Mesenchymal stem cell (in vitro differentiated cells and primary cell): ENCODE measurements at regions not wholly inside any gene's neighbourhood (a gene's known extent, or its start where the extent isn't known, plus 50 kb on each side); places are given as distances from the start of the nearest gene placed in this dataset.
A peak's percentile ranks its signal among the peaks of the same experiment; 100 is the strongest.

Experiments
- DNase-seq: peaks from one replicate; pipeline ENCODE4 v3.0.0-alpha.2; 2013
- H2AFZ ChIP-seq: one replicate; pipeline ENCODE4 v1.6.1; 2013; ENCODE audit warnings: low read depth, mild to moderate bottlenecking, control low read depth, inconsistent platforms, low read length, moderate library complexity
- H2AK5ac ChIP-seq: 2 replicates; pipeline ENCODE4 v1.6.1; 2013; ENCODE audit warnings: low read length, moderate library complexity, mild to moderate bottlenecking, inconsistent platforms; ENCODE audit not compliant: severe bottlenecking
- H2BK120ac ChIP-seq: one replicate; pipeline ENCODE4 v1.6.1; 2013; ENCODE audit warnings: low read depth, mild to moderate bottlenecking, inconsistent platforms, low read length, moderate library complexity
- H2BK12ac ChIP-seq, 2 experiments: one replicate each; pipeline ENCODE4 v1.6.1; 2013; ENCODE audit warnings: inconsistent platforms in 2 of 2, low read length in 2 of 2, mild to moderate bottlenecking in 2 of 2, moderate library complexity in 2 of 2, control low read depth in 1 of 2
- H2BK15ac ChIP-seq: one replicate; pipeline ENCODE4 v1.6.1; 2013; ENCODE audit warnings: mild to moderate bottlenecking, low read depth, inconsistent platforms; ENCODE audit not compliant: poor library complexity, severe bottlenecking
- H2BK5ac ChIP-seq: 2 replicates; pipeline ENCODE4 v1.6.1; 2013; ENCODE audit warnings: low read depth, mild to moderate bottlenecking, low read length, control low read depth, inconsistent platforms; ENCODE audit not compliant: poor library complexity, severe bottlenecking
- H3K14ac ChIP-seq, 2 experiments: one replicate each; pipeline ENCODE4 v1.6.1; 2013; ENCODE audit warnings: inconsistent platforms in 2 of 2, low read length in 2 of 2, control low read depth in 1 of 2, mild to moderate bottlenecking in 1 of 2, moderate library complexity in 1 of 2
- H3K18ac ChIP-seq, 2 experiments: one replicate each; pipeline ENCODE4 v1.6.1; 2013; ENCODE audit warnings: inconsistent platforms in 2 of 2, low read length in 2 of 2, control low read depth in 1 of 2, low read depth in 1 of 2, mild to moderate bottlenecking in 1 of 2
- H3K23ac ChIP-seq, 2 experiments: one replicate each; pipeline ENCODE4 v1.6.1; 2013; ENCODE audit warnings: inconsistent platforms in 2 of 2, low read length in 2 of 2, mild to moderate bottlenecking in 2 of 2, moderate library complexity in 2 of 2, control low read depth in 1 of 2
- H3K27ac ChIP-seq: 2 replicates; pipeline ENCODE4 v1.5.1; 2013; ENCODE audit warnings: mild to moderate bottlenecking, moderate library complexity, low read length, control low read depth, inconsistent platforms; ENCODE audit not compliant: poor library complexity, severe bottlenecking
- H3K27me3 ChIP-seq, 2 experiments: 2 replicates each; pipeline versions ENCODE4 v1.6.1 to v1.7.0; 2013; ENCODE audit warnings: low read length in 2 of 2, mild to moderate bottlenecking in 2 of 2, moderate library complexity in 2 of 2, control low read depth in 1 of 2, inconsistent platforms in 1 of 2; ENCODE audit not compliant: control insufficient read depth in 1 of 2, insufficient read depth in 1 of 2
- H3K36me3 ChIP-seq, 2 experiments: 2 replicates each; pipeline versions ENCODE4 v1.6.1 to v1.7.0; 2013; ENCODE audit warnings: low read length in 2 of 2, control low read depth in 1 of 2, inconsistent platforms in 1 of 2, low read depth in 1 of 2, mild to moderate bottlenecking in 1 of 2; ENCODE audit not compliant: insufficient read depth in 2 of 2, control insufficient read depth in 1 of 2
- H3K4ac ChIP-seq, 2 experiments: one replicate each; pipeline ENCODE4 v1.6.1; 2013; ENCODE audit warnings: inconsistent platforms in 2 of 2, low read length in 2 of 2, mild to moderate bottlenecking in 2 of 2, moderate library complexity in 2 of 2, control low read depth in 1 of 2, low read depth in 1 of 2
- H3K4me1 ChIP-seq: 2 replicates; pipeline ENCODE4 v1.6.1; 2013; ENCODE audit warnings: low read depth, low read length, control low read depth; ENCODE audit not compliant: control insufficient read depth, insufficient read depth
- H3K4me2 ChIP-seq: 2 replicates; pipeline ENCODE4 v1.6.1; 2013; ENCODE audit warnings: low read length, mild to moderate bottlenecking, inconsistent platforms; ENCODE audit not compliant: poor library complexity, severe bottlenecking
- H3K4me3 ChIP-seq, 2 experiments: 2 replicates each; pipeline versions ENCODE4 v1.5.1 to v1.7.0; 2013; ENCODE audit warnings: low read length in 2 of 2, mild to moderate bottlenecking in 2 of 2, control low read depth in 1 of 2, low read depth in 1 of 2; ENCODE audit not compliant: insufficient read depth in 1 of 2
- H3K79me1 ChIP-seq: replicated peaks from 2 replicates; pipeline ENCODE4 v1.6.1; 2013; ENCODE audit warnings: mild to moderate bottlenecking, control low read depth, low read length, inconsistent platforms; ENCODE audit not compliant: poor library complexity, severe bottlenecking
- H3K9ac ChIP-seq: 2 replicates; pipeline ENCODE4 v1.7.0; 2013; ENCODE audit warnings: mild to moderate bottlenecking, low read length, moderate library complexity
- H3K9me3 ChIP-seq: 2 replicates; pipeline ENCODE4 v1.7.0; 2013; ENCODE audit warnings: mild to moderate bottlenecking, low read length; ENCODE audit not compliant: control insufficient read depth
- H4K8ac ChIP-seq: one replicate; pipeline ENCODE4 v1.6.1; 2013; ENCODE audit warnings: inconsistent platforms, mild to moderate bottlenecking, low read length, moderate library complexity
- H4K91ac ChIP-seq: one replicate; pipeline ENCODE4 v1.6.1; 2013; ENCODE audit warnings: mild to moderate bottlenecking, low read length, inconsistent platforms
- WGBS: methylation state at CpG from one replicate; pipeline ENCODE4 v1.1.7; 2013; ENCODE audit warnings: mixed read lengths; 5-methylcytosine and 5-hydroxymethylcytosine counted together

- Histone ChIP-seq H2AFZ (no peak overlapping the region), H2BK5ac (no peak overlapping the region), H3K9ac (no peak overlapping the region), H3K4me2 (no peak overlapping the region), H3K9me3 (no peaks in the 10 kb centered on the region), H3K4ac (no peak overlapping the region), H4K91ac (no peak overlapping the region), H2AK5ac (peak overlapping the region; percentile 33), H3K4me3 (no peak overlapping the region), H3K79me1 (no peaks in the 10 kb centered on the region), H2BK15ac (no peak overlapping the region), H2BK12ac (no peak overlapping the region), H3K18ac (peak overlapping the region in 1 of 2 experiments; percentile 21), H3K27ac (peak overlapping the region; percentile 82), H4K8ac (no peak overlapping the region), H3K23ac (no peak overlapping the region), H3K36me3 (peaks cover 0 to 3% of the 10 kb centered on the region in 2 experiments), H2BK120ac (no peak overlapping the region), H3K4me1 (peaks cover 5% of the 10 kb centered on the region), H3K14ac (no peak overlapping the region), H3K27me3 (no peaks in the 10 kb centered on the region)
- no peak for DNase-seq
- WGBS, result 44% methylated on average over 6 of the region's 6 CpGs
Observed at GRCh38 chr11:27196203-27196897, 155.7 kb downstream of the BBOX1 start.

- no peak overlapping the region for H3K18ac ChIP-seq
- no peak overlapping the region for H2BK120ac ChIP-seq
- H3K4me2 ChIP-seq, result no peak overlapping the region
- H4K91ac ChIP-seq, result no peak overlapping the region
- H3K9me3 ChIP-seq, result no peaks in the 10 kb centered on the region
- H3K4me1 ChIP-seq, result peaks cover 2% of the 10 kb centered on the region
- no peak overlapping the region for H3K23ac ChIP-seq
- no peak overlapping the region for H3K14ac ChIP-seq
- no peak overlapping the region for H3K4me3 ChIP-seq
- no peak overlapping the region for H2BK12ac ChIP-seq
- no peak overlapping the region for H2BK5ac ChIP-seq
- H3K9ac ChIP-seq, result no peak overlapping the region
- H3K27ac ChIP-seq, result no peak overlapping the region
- H3K4ac ChIP-seq, result no peak overlapping the region
- H2AFZ ChIP-seq, result no peak overlapping the region
- no peak for DNase-seq
- no peaks in the 10 kb centered on the region for H3K27me3 ChIP-seq
- H3K79me1 ChIP-seq, result no peaks in the 10 kb centered on the region
- no peak overlapping the region for H4K8ac ChIP-seq
- H2BK15ac ChIP-seq, result no peak overlapping the region
- H2AK5ac ChIP-seq, result no peak overlapping the region
- peaks cover 0 to 3% of the 10 kb centered on the region in 2 experiments for H3K36me3 ChIP-seq
Observed at GRCh38 chr11:27195837-27196202, 155.2 kb downstream of the BBOX1 start.

DNA sequence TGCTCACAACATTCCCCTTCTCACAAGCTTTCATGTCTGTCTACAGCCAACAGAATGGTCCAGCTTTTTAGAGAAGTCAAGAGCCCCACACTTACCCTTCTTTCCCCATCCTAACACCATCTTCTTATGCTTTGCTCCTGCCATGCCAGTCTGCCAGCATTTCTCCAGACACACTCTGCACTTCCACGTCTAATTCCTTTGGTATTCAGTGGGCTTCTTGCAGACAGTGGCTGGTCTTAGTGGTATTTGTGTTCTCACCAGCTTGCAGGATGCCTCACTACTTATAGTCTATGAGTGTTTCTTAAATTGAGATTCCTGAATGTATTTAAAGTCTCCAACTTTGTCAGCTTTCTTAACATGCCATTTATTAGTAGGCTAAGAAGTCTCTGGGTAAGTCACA lies 154.4 kb downstream of the BBOX1 start:
- Histone ChIP-seq H3K18ac (no peak overlapping the region), H3K9me3 (no peaks in the 10 kb centered on the region), H3K36me3 (peaks cover 0 to 3% of the 10 kb centered on the region in 2 experiments), H2BK12ac (no peak overlapping the region), H3K4me1 (peaks cover 1% of the 10 kb centered on the region), H2BK15ac (no peak overlapping the region), H3K23ac (no peak overlapping the region), H3K9ac (no peak overlapping the region), H3K27ac (no peak overlapping the region), H2AK5ac (no peak overlapping the region), H3K4me2 (no peak overlapping the region), H2BK5ac (no peak overlapping the region), H4K8ac (no peak overlapping the region), H2BK120ac (no peak overlapping the region), H2AFZ (no peak overlapping the region), H3K14ac (no peak overlapping the region), H3K4me3 (no peak overlapping the region), H3K27me3 (no peaks in the 10 kb centered on the region), H3K4ac (no peak overlapping the region), H3K79me1 (no peaks in the 10 kb centered on the region), H4K91ac (no peak overlapping the region)
- WGBS, result no CpG with 5 or more reads among the region's 1 CpG
- DNase-seq, result no peak

- no peak overlapping the region for H4K8ac ChIP-seq
- no peak overlapping the region for H3K23ac ChIP-seq
- no peak overlapping the region for H3K9ac ChIP-seq
- H3K79me1 ChIP-seq, result no peaks in the 10 kb centered on the region
- no peak overlapping the region for H4K91ac ChIP-seq
- no peak overlapping the region for H3K4me3 ChIP-seq
- no peak overlapping the region for H2AK5ac ChIP-seq
- H3K4ac ChIP-seq, result no peak overlapping the region
- no peak overlapping the region for H2BK12ac ChIP-seq
- H2BK15ac ChIP-seq, result no peak overlapping the region
- no peak overlapping the region for H2AFZ ChIP-seq
- 80% methylated on average over 5 of the region's 7 CpGs for WGBS
- no peak overlapping the region for H2BK120ac ChIP-seq
- no peak overlapping the region for H3K14ac ChIP-seq
- DNase-seq, result no peak
- H3K27me3 ChIP-seq, result no peaks in the 10 kb centered on the region
- peaks cover 1% of the 10 kb centered on the region for H3K4me1 ChIP-seq
- no peak overlapping the region for H3K18ac ChIP-seq
- H3K9me3 ChIP-seq, result no peaks in the 10 kb centered on the region
- no peak overlapping the region for H3K27ac ChIP-seq
- no peak overlapping the region for H2BK5ac ChIP-seq
- peaks cover 0 to 3% of the 10 kb centered on the region in 2 experiments for H3K36me3 ChIP-seq
- H3K4me2 ChIP-seq, result no peak overlapping the region
Observed at GRCh38 chr11:27193434-27194225, 153.0 kb downstream of the BBOX1 start.
